ENCODE measurements at regions not wholly inside any gene's neighbourhood (a gene's known extent, or its start where the extent isn't known, plus 50 kb on each side); places are given as distances from the start of the nearest gene placed in this dataset.

- TF ChIP-seq EZH2 (IDR thresholded peaks at IDR 0.05; ENCODE audit: low read length, unreplicated experiment): no peak
- TF ChIP-seq CTCF (conservative IDR thresholded peaks at IDR 0.05; ENCODE audit: low read depth, low read length): no peak
These were observed 59.1 kb upstream of the ELAC2 start for GRCh38 chr17:13076905-13077304.
